B cell (primary cell): ENCODE measurements at regions not wholly inside any gene's neighbourhood (a gene's known extent, or its start where the extent isn't known, plus 50 kb on each side); places are given as distances from the start of the nearest gene placed in this dataset.

Experiments
- ATAC-seq: fragments of 200-7000 bp; cut with Tn5 transposase; one replicate; pipeline ENCODE4 v1.10.0; 2021; ENCODE audit warnings: low read depth, mild to moderate bottlenecking, moderate number of reproducible peaks, moderate library complexity
- CTCF ChIA-PET: fragments of 350-600 bp; sonication (Branson Sonifier 250); formaldehyde crosslinking; loops from one replicate; lab custom pipeline; 2021; ENCODE audit warnings: antibody characterized with exemption, inconsistent platforms; lab: Charles Lee
- POLR2A ChIA-PET: fragments of 350-600 bp; sonication (Branson Sonifier 250); formaldehyde crosslinking; loops from one replicate; lab custom pipeline; 2021; ENCODE audit warnings: antibody characterized with exemption; lab: Charles Lee
- DNase-seq: peaks from one replicate; pipeline ENCODE4 v3.0.0; 2013
- H2AFZ ChIP-seq: 2 replicates; pipeline ENCODE4 v1.6.1; 2012; ENCODE audit warnings: mild to moderate bottlenecking, low read depth, low read length; ENCODE audit not compliant: insufficient read depth, poor library complexity, severe bottlenecking
- H3K27ac ChIP-seq, 2 donors: 1 replicate in 1 of 2; 2 replicates in 1 of 2; pipeline ENCODE4 v1.5.1; 2012 to 2013; ENCODE audit warnings: low read length in 2 of 2, mild to moderate bottlenecking in 2 of 2, moderate library complexity in 1 of 2
- H3K27me3 ChIP-seq, 4 experiments: fragments of 200-600 bp in 1 of 4; sonication (generic) in 1 of 4; replicated peaks in 1 of 4; 1 replicate in 2 of 4; 2 replicates in 2 of 4; pipeline versions ENCODE4 v1.6.1 to v1.7.0; 2013 to 2016; ENCODE audit warnings: low read length in 3 of 4, mild to moderate bottlenecking in 2 of 4, mixed read lengths in 1 of 4, moderate library complexity in 1 of 4; ENCODE audit not compliant: insufficient read depth in 4 of 4, control insufficient read depth in 3 of 4; ENCODE audit errors: control extremely low read depth in 1 of 4
- H3K36me3 ChIP-seq, 2 experiments: replicated peaks in 1 of 2; 1 replicate in 1 of 2; 2 replicates in 1 of 2; pipeline versions ENCODE4 v1.6.1 to v1.7.1; 2013; ENCODE audit warnings: low read length in 1 of 2; ENCODE audit not compliant: insufficient read depth in 2 of 2, control insufficient read depth in 1 of 2; ENCODE audit errors: control extremely low read depth in 1 of 2, extremely low read depth in 1 of 2
- H3K4me1 ChIP-seq, 2 donors: fragments of 200-600 bp in 1 of 2; sonication (generic) in 1 of 2; 1 replicate in 1 of 2; 2 replicates in 1 of 2; pipeline versions ENCODE4 v1.5.1 to v1.6.1; 2013 to 2017; ENCODE audit warnings: low read length in 2 of 2; ENCODE audit not compliant: control insufficient read depth in 2 of 2, insufficient read depth in 2 of 2
- H3K4me2 ChIP-seq: replicated peaks from 2 replicates; pipeline ENCODE3; 2012; ENCODE audit warnings: mild to moderate bottlenecking, low read depth, low read length; ENCODE audit not compliant: poor library complexity, severe bottlenecking
- H3K4me3 ChIP-seq, 5 experiments: fragments of 200-600 bp in 1 of 5; sonication (generic) in 1 of 5; 1 replicate in 3 of 5; 2 replicates in 2 of 5; pipeline versions ENCODE4 v1.5.1 to v1.7.0; 2011 to 2016; ENCODE audit warnings: low read length in 4 of 5, mild to moderate bottlenecking in 4 of 5, low read depth in 2 of 5, control low read depth in 1 of 5, moderate library complexity in 1 of 5; ENCODE audit not compliant: insufficient read depth in 1 of 5; ENCODE audit errors: control extremely low read depth in 1 of 5, extremely low read depth in 1 of 5
- H3K79me2 ChIP-seq: fragments of 200-600 bp; sonication (generic); one replicate; pipeline ENCODE4 v1.6.0; 2016; ENCODE audit warnings: low read length; ENCODE audit not compliant: control insufficient read depth, insufficient read depth
- H3K9ac ChIP-seq: fragments of 200-600 bp; sonication (generic); 2 replicates; pipeline ENCODE4 v1.6.1; 2017; ENCODE audit warnings: mild to moderate bottlenecking, low read length, moderate library complexity
- H3K9me3 ChIP-seq, 3 donors: one replicate each; pipeline versions ENCODE4 v1.6.1 to v1.7.1; 2013; ENCODE audit warnings: low read length in 2 of 3; ENCODE audit not compliant: control insufficient read depth in 2 of 3, insufficient read depth in 1 of 3; ENCODE audit errors: control extremely low read depth in 1 of 3
- H4K20me1 ChIP-seq: 2 replicates; pipeline ENCODE4 v1.6.0; 2012; ENCODE audit warnings: mild to moderate bottlenecking, low read length; ENCODE audit not compliant: insufficient read depth, control insufficient read depth, poor library complexity, severe bottlenecking
- H3K27ac Mint-ChIP-seq: one replicate; pipeline ENCODE4 v1.8.0; 2021; ENCODE audit warnings: mixed read lengths
- H3K27me3 Mint-ChIP-seq: one replicate; pipeline ENCODE4 v1.8.0; 2021; ENCODE audit warnings: mixed read lengths
- H3K4me1 Mint-ChIP-seq: one replicate; pipeline ENCODE4 v1.8.0; 2021; ENCODE audit warnings: mixed read lengths
- H3K4me3 Mint-ChIP-seq: one replicate; pipeline ENCODE4 v1.8.0; 2021; ENCODE audit warnings: mixed read lengths
- H3K9me3 Mint-ChIP-seq: one replicate; pipeline ENCODE4 v1.8.0; 2022; ENCODE audit warnings: mixed read lengths; ENCODE audit not compliant: insufficient read depth
- EZH2 ChIP-seq: IDR thresholded peaks from 2 replicates; pipeline ENCODE4 v1.6.1; 2012; ENCODE audit warnings: borderline replicate concordance, low read depth, mild to moderate bottlenecking, moderate library complexity, low read length; ENCODE audit not compliant: insufficient read depth, poor library complexity, severe bottlenecking
- WGBS: methylation state at CpG from one replicate; pipeline ENCODE4 v1.1.5; 2013; ENCODE audit warnings: missing lambda C conversion rate; ENCODE audit not compliant: insufficient coverage; 5-methylcytosine and 5-hydroxymethylcytosine counted together
- intact Hi-C: fragments of 100-400 bp; cut with micrococcal nuclease; formaldehyde crosslinking; loops from one replicate; pipeline ENCODE4 v1.10.0; 2022
- TF ChIP-seq, protein P1 (sequence below): fragments of 200-600 bp; IDR thresholded peaks from one replicate; pipeline ENCODE4 v1.8.0; 2022; ENCODE audit warnings: antibody characterized with exemption, mild to moderate bottlenecking

- no peak overlapping the region for H3K4me3 ChIP-seq
- no peak overlapping the region for H3K9ac ChIP-seq
- Mint-ChIP-seq H3K4me1 (no peaks in the 10 kb centered on the region), H3K27me3 (peaks cover 3% of the 10 kb centered on the region), H3K4me3 (no peak overlapping the region), H3K9me3 (no peaks in the 10 kb centered on the region), H3K27ac (no peak overlapping the region)
- H2AFZ ChIP-seq = no peak overlapping the region
- no peaks in the 10 kb centered on the region for H3K4me1 ChIP-seq
- CTCF ChIA-PET = no interaction called here
- H3K27ac ChIP-seq = no peak overlapping the region
- H3K27me3 ChIP-seq = no peaks in the 10 kb centered on the region
- H4K20me1 ChIP-seq = no peaks in the 10 kb centered on the region
- TF ChIP-seq EZH2 = no peak
- TF ChIP-seq, protein P1, sequence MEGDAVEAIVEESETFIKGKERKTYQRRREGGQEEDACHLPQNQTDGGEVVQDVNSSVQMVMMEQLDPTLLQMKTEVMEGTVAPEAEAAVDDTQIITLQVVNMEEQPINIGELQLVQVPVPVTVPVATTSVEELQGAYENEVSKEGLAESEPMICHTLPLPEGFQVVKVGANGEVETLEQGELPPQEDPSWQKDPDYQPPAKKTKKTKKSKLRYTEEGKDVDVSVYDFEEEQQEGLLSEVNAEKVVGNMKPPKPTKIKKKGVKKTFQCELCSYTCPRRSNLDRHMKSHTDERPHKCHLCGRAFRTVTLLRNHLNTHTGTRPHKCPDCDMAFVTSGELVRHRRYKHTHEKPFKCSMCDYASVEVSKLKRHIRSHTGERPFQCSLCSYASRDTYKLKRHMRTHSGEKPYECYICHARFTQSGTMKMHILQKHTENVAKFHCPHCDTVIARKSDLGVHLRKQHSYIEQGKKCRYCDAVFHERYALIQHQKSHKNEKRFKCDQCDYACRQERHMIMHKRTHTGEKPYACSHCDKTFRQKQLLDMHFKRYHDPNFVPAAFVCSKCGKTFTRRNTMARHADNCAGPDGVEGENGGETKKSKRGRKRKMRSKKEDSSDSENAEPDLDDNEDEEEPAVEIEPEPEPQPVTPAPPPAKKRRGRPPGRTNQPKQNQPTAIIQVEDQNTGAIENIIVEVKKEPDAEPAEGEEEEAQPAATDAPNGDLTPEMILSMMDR = no peak
- WGBS = no CpG with 5 or more reads among the region's 3 CpGs
- ATAC-seq = no peak
- intact Hi-C loops = no loop called here
- H3K79me2 ChIP-seq = no peaks in the 10 kb centered on the region
- H3K36me3 ChIP-seq = no peaks in the 10 kb centered on the region
- POLR2A ChIA-PET = no interaction called here
- no peak overlapping the region for H3K4me2 ChIP-seq
- no peaks in the 10 kb centered on the region for H3K9me3 ChIP-seq
- DNase-seq = no peak
Measured at GRCh38 chr1:60298290-60298689, 224.7 kb upstream of the C1orf87 start.

DNA sequence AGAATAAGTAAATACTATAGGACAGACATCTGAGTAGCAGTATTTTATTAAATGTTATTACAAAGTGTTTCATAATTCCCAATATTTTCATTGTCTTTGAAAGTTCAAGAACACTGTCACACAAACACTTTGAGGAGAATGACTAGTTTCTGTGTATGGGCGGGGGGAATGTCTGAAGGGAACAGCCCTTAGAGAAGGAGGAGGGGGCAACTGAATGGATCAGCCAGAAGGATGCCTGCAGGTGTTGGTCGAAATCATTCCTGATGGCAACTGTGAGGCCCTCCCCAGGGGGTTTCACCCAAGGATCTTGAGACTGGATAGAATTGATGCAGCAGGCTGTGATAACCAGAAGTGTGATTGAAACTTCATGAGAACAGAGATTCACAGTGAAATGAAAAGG lies 223.2 kb upstream of the C1orf87 start:
- Histone ChIP-seq H3K27me3 (no peaks in the 10 kb centered on the region), H3K4me1 (no peaks in the 10 kb centered on the region), H3K9me3 (no peaks in the 10 kb centered on the region), H3K9ac (no peak overlapping the region), H3K27ac (no peak overlapping the region), H3K4me2 (no peak overlapping the region), H2AFZ (no peak overlapping the region), H4K20me1 (no peaks in the 10 kb centered on the region), H3K36me3 (no peaks in the 10 kb centered on the region), H3K4me3 (no peak overlapping the region), H3K79me2 (no peaks in the 10 kb centered on the region)
- POLR2A ChIA-PET = no interaction called here
- H3K4me1 Mint-ChIP-seq = no peaks in the 10 kb centered on the region
- intact Hi-C loops = no loop called here
- ATAC-seq = no peak
- no peaks in the 10 kb centered on the region for H3K9me3 Mint-ChIP-seq
- CTCF ChIA-PET = no interaction called here
- TF ChIP-seq EZH2 = no peak
- TF ChIP-seq, protein P1 = no peak
- peaks cover 3% of the 10 kb centered on the region for H3K27me3 Mint-ChIP-seq
- no peak overlapping the region for H3K27ac Mint-ChIP-seq
- WGBS = 61% methylated on average over 2 of the region's 2 CpGs
- H3K4me3 Mint-ChIP-seq = no peak overlapping the region
- no peak for DNase-seq
